ENCODE measurements at regions not wholly inside any gene's neighbourhood (a gene's known extent, or its start where the extent isn't known, plus 50 kb on each side); places are given as distances from the start of the nearest gene placed in this dataset.

DNA sequence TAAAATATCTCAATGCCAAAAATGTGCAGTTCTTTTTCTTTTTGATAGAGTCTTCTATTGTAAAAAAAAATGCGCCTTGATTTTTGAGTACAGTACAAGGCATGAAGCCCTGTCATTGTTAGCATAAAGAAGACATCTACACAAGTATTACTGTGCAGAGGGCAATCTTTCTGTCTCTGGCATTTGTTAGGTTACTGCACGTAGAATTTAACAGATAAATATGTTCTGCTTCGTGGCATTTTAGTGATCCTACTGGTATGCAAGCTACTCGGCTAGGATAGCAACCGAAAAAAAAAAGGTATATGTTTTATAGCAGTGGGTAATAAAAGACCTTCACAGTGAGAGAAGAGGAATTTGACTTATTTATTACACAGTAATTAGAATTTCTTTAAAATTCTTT is 492.9 kb upstream of the ADGRL2 start:
- TF ChIP-seq, protein P1, sequence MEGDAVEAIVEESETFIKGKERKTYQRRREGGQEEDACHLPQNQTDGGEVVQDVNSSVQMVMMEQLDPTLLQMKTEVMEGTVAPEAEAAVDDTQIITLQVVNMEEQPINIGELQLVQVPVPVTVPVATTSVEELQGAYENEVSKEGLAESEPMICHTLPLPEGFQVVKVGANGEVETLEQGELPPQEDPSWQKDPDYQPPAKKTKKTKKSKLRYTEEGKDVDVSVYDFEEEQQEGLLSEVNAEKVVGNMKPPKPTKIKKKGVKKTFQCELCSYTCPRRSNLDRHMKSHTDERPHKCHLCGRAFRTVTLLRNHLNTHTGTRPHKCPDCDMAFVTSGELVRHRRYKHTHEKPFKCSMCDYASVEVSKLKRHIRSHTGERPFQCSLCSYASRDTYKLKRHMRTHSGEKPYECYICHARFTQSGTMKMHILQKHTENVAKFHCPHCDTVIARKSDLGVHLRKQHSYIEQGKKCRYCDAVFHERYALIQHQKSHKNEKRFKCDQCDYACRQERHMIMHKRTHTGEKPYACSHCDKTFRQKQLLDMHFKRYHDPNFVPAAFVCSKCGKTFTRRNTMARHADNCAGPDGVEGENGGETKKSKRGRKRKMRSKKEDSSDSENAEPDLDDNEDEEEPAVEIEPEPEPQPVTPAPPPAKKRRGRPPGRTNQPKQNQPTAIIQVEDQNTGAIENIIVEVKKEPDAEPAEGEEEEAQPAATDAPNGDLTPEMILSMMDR (IDR thresholded peaks at IDR 0.05; ENCODE audit: insufficient read depth, low read length, poor library complexity, severe bottlenecking) = no peak
- no peak for TF ChIP-seq EZH2phosphoT487 (conservative IDR thresholded peaks at IDR 0.05; ENCODE audit: low read length)

All from SU-DHL-6 (cell line).